SK-N-SH treated with all-trans-retinoic acid at 6 μM for 48 hours (cell line): ENCODE measurements at regions not wholly inside any gene's neighbourhood (a gene's known extent, or its start where the extent isn't known, plus 50 kb on each side); places are given as distances from the start of the nearest gene placed in this dataset.

ENCODE experiments used
- ATAC-seq: fragments of 200-7000 bp; cut with Tn5 transposase; 3 replicates; pipeline ENCODE4 v1.9.1; 2020; ENCODE audit warnings: mild to moderate bottlenecking, moderate library complexity
- ARNTL ChIP-seq: fragments of 450-650 bp; formaldehyde crosslinking; IDR thresholded peaks from 2 replicates; pipeline ENCODE4 v1.5.0; 2020; ENCODE audit warnings: low read depth, mild to moderate bottlenecking, moderate library complexity, borderline replicate concordance
- CSDC2 ChIP-seq: fragments of 250-450 bp; sonication (Bioruptor Pico); IDR thresholded peaks from 2 replicates; pipeline ENCODE4 v1.5.0; 2020; ENCODE audit warnings: mild to moderate bottlenecking, moderate library complexity
- ESRRG ChIP-seq: fragments of 250-450 bp; sonication (Bioruptor Pico); IDR thresholded peaks from 2 replicates; pipeline ENCODE4 v1.6.1; 2021; ENCODE audit warnings: mild to moderate bottlenecking
- GLIS3 ChIP-seq: fragments of 250-450 bp; sonication (Bioruptor Pico); IDR thresholded peaks from 2 replicates; pipeline ENCODE4 v1.5.0; 2020; ENCODE audit warnings: mild to moderate bottlenecking, moderate library complexity
- ISL1 ChIP-seq: fragments of 250-450 bp; sonication (Bioruptor Pico); IDR thresholded peaks from 2 replicates; pipeline ENCODE4 v2.1.2; 2022; ENCODE audit warnings: mild to moderate bottlenecking, moderate library complexity
- OSR1 ChIP-seq: fragments of 250-450 bp; sonication (Bioruptor Pico); IDR thresholded peaks from 2 replicates; pipeline ENCODE4 v1.8.0; 2022; ENCODE audit warnings: moderate library complexity, mild to moderate bottlenecking, inconsistent platforms
- RARB ChIP-seq: fragments of 250-450 bp; sonication (Bioruptor Pico); IDR thresholded peaks from 2 replicates; pipeline ENCODE4 v1.8.0; 2021; ENCODE audit warnings: mild to moderate bottlenecking, moderate library complexity
- TCF4 ChIP-seq: fragments of 250-450 bp; sonication (Bioruptor Pico); IDR thresholded peaks from 2 replicates; pipeline ENCODE4 v1.8.0; 2021; ENCODE audit warnings: mild to moderate bottlenecking, moderate library complexity, borderline replicate concordance
- TOX ChIP-seq: fragments of 250-450 bp; sonication (Bioruptor Pico); IDR thresholded peaks from 2 replicates; pipeline ENCODE4 v1.8.0; 2021; ENCODE audit warnings: mild to moderate bottlenecking, moderate library complexity, borderline replicate concordance
- ZC3H10 ChIP-seq: fragments of 250-450 bp; sonication (Bioruptor Pico); IDR thresholded peaks from 2 replicates; pipeline ENCODE4 v1.5.1; 2021; ENCODE audit warnings: mild to moderate bottlenecking, moderate library complexity
- ZFP3 ChIP-seq: fragments of 250-450 bp; sonication (Bioruptor Pico); IDR thresholded peaks from 2 replicates; pipeline ENCODE4 v1.5.0; 2020; ENCODE audit warnings: mild to moderate bottlenecking, moderate library complexity
- ZFP30 ChIP-seq: fragments of 450-650 bp; formaldehyde crosslinking; IDR thresholded peaks from 2 replicates; pipeline ENCODE4 v1.5.0; 2022; ENCODE audit warnings: mild to moderate bottlenecking, moderate library complexity
- ZNF565 ChIP-seq: fragments of 450-650 bp; formaldehyde crosslinking; conservative IDR thresholded peaks from 2 replicates; pipeline ENCODE4 v1.5.0; 2020; ENCODE audit warnings: low read depth, mild to moderate bottlenecking, moderate library complexity
- ZNF70 ChIP-seq: fragments of 450-650 bp; formaldehyde crosslinking; IDR thresholded peaks from 2 replicates; pipeline ENCODE4 v1.5.0; 2020; ENCODE audit warnings: mild to moderate bottlenecking, moderate library complexity
- ZNF8 ChIP-seq: fragments of 450-650 bp; formaldehyde crosslinking; IDR thresholded peaks from 2 replicates; pipeline ENCODE4 v1.5.0; 2020; ENCODE audit warnings: mild to moderate bottlenecking, moderate library complexity
- TF ChIP-seq, protein P1 (sequence below): fragments of 250-450 bp; sonication (Bioruptor Pico); IDR thresholded peaks from 2 replicates; pipeline ENCODE4 v1.5.1; 2021; ENCODE audit warnings: mild to moderate bottlenecking, moderate library complexity
- TF ChIP-seq, protein P2 (sequence below): fragments of 250-450 bp; sonication (Bioruptor Pico); IDR thresholded peaks from 2 replicates; pipeline ENCODE4 v1.8.0; 2020; ENCODE audit warnings: mild to moderate bottlenecking, moderate library complexity, borderline replicate concordance
- TF ChIP-seq, protein P3 (sequence below): fragments of 250-450 bp; sonication (Bioruptor Pico); IDR thresholded peaks from 2 replicates; pipeline ENCODE4 v1.5.1; 2020; ENCODE audit warnings: low read depth, mild to moderate bottlenecking, moderate library complexity
- TF ChIP-seq, protein P4 (sequence below): fragments of 250-450 bp; sonication (Bioruptor Pico); IDR thresholded peaks from 2 replicates; pipeline ENCODE4 v1.5.0; 2020; ENCODE audit warnings: mild to moderate bottlenecking, moderate library complexity

GRCh38 chr7:98753176-98753575, 116.6 kb downstream of the TMEM130 start:
- ATAC-seq: no peak
- TF ChIP-seq ZNF8 (CRISPR knock-in tag) (no peak), ESRRG (no peak), ARNTL (CRISPR knock-in tag) (no peak), OSR1 (CRISPR knock-in tag) (no peak), CSDC2 (CRISPR knock-in tag) (no peak), ZC3H10 (no peak), ZNF70 (no peak)
- TF ChIP-seq, protein P1, sequence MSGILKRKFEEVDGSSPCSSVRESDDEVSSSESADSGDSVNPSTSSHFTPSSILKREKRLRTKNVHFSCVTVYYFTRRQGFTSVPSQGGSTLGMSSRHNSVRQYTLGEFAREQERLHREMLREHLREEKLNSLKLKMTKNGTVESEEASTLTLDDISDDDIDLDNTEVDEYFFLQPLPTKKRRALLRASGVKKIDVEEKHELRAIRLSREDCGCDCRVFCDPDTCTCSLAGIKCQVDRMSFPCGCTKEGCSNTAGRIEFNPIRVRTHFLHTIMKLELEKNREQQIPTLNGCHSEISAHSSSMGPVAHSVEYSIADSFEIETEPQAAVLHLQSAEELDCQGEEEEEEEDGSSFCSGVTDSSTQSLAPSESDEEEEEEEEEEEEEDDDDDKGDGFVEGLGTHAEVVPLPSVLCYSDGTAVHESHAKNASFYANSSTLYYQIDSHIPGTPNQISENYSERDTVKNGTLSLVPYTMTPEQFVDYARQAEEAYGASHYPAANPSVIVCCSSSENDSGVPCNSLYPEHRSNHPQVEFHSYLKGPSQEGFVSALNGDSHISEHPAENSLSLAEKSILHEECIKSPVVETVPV: no peak
- TF ChIP-seq, protein P2, sequence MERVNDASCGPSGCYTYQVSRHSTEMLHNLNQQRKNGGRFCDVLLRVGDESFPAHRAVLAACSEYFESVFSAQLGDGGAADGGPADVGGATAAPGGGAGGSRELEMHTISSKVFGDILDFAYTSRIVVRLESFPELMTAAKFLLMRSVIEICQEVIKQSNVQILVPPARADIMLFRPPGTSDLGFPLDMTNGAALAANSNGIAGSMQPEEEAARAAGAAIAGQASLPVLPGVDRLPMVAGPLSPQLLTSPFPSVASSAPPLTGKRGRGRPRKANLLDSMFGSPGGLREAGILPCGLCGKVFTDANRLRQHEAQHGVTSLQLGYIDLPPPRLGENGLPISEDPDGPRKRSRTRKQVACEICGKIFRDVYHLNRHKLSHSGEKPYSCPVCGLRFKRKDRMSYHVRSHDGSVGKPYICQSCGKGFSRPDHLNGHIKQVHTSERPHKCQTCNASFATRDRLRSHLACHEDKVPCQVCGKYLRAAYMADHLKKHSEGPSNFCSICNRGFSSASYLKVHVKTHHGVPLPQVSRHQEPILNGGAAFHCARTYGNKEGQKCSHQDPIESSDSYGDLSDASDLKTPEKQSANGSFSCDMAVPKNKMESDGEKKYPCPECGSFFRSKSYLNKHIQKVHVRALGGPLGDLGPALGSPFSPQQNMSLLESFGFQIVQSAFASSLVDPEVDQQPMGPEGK: no peak
- TF ChIP-seq, protein P3, sequence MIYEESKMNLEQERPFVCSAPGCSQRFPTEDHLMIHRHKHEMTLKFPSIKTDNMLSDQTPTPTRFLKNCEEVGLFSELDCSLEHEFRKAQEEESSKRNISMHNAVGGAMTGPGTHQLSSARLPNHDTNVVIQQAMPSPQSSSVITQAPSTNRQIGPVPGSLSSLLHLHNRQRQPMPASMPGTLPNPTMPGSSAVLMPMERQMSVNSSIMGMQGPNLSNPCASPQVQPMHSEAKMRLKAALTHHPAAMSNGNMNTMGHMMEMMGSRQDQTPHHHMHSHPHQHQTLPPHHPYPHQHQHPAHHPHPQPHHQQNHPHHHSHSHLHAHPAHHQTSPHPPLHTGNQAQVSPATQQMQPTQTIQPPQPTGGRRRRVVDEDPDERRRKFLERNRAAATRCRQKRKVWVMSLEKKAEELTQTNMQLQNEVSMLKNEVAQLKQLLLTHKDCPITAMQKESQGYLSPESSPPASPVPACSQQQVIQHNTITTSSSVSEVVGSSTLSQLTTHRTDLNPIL (CRISPR knock-in tag): no peak

DNA sequence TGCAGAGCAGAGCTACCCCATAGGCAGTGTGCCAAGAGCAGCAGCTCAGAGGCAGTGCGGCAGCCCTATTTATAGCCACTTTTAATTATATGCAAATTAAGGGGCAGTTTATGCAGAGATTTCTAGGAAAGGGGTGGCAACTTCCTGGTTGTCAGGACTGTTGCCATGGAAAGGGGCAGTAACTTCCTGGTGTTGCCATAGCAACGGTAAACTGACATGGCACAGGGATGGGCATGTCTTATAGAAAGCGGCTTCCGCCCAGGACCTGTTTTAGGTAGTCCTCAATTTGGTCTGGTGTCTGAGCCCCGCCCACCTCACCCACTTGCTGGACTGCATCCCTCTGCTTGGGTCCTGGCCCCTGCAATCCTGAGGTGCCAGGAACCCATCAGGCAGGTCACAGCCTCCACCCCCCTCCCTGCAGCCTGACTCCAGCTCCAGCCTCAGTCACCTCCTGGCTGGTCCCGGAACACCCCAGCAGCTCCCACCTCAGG, 115.8 kb downstream of the TMEM130 start:
- no peak for TF ChIP-seq TOX (CRISPR knock-in tag)
- TF ChIP-seq ZFP3 (CRISPR knock-in tag): no peak
- no peak for TF ChIP-seq OSR1 (CRISPR knock-in tag)
- TF ChIP-seq, protein P4, sequence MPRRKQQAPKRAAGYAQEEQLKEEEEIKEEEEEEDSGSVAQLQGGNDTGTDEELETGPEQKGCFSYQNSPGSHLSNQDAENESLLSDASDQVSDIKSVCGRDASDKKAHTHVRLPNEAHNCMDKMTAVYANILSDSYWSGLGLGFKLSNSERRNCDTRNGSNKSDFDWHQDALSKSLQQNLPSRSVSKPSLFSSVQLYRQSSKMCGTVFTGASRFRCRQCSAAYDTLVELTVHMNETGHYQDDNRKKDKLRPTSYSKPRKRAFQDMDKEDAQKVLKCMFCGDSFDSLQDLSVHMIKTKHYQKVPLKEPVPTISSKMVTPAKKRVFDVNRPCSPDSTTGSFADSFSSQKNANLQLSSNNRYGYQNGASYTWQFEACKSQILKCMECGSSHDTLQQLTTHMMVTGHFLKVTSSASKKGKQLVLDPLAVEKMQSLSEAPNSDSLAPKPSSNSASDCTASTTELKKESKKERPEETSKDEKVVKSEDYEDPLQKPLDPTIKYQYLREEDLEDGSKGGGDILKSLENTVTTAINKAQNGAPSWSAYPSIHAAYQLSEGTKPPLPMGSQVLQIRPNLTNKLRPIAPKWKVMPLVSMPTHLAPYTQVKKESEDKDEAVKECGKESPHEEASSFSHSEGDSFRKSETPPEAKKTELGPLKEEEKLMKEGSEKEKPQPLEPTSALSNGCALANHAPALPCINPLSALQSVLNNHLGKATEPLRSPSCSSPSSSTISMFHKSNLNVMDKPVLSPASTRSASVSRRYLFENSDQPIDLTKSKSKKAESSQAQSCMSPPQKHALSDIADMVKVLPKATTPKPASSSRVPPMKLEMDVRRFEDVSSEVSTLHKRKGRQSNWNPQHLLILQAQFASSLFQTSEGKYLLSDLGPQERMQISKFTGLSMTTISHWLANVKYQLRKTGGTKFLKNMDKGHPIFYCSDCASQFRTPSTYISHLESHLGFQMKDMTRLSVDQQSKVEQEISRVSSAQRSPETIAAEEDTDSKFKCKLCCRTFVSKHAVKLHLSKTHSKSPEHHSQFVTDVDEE (CRISPR knock-in tag): no peak
- TF ChIP-seq ARNTL (CRISPR knock-in tag): no peak
- TF ChIP-seq ZFP30 (CRISPR knock-in tag): no peak
- TF ChIP-seq, protein P2: no peak
- no peak for TF ChIP-seq ISL1 (CRISPR knock-in tag)
- no peak for TF ChIP-seq ZNF565 (CRISPR knock-in tag)
- no peak for TF ChIP-seq RARB (CRISPR knock-in tag)
- no peak for TF ChIP-seq ZC3H10
- no peak for TF ChIP-seq CSDC2 (CRISPR knock-in tag)
- no peak for TF ChIP-seq TCF4 (CRISPR knock-in tag)
- no peak for TF ChIP-seq ESRRG
- no peak for TF ChIP-seq ZNF8 (CRISPR knock-in tag)
- TF ChIP-seq, protein P1: no peak
- TF ChIP-seq GLIS3 (CRISPR knock-in tag): no peak
- no peak for TF ChIP-seq ZNF70
- TF ChIP-seq, protein P3 (CRISPR knock-in tag): no peak
- no peak for ATAC-seq
